GM10266 (cell line): ENCODE measurements at regions not wholly inside any gene's neighbourhood (a gene's known extent, or its start where the extent isn't known, plus 50 kb on each side); places are given as distances from the start of the nearest gene placed in this dataset.

Experiments used
- DNase-seq: peaks from one replicate; pipeline ENCODE4 v3.0.0; 2012; ENCODE audit errors: extremely low spot score
- CTCF ChIP-seq: IDR thresholded peaks from 2 replicates; pipeline ENCODE4 v1.5.1; 2012; ENCODE audit warnings: mild to moderate bottlenecking, low read depth; ENCODE audit not compliant: control insufficient read depth, insufficient read depth; ENCODE audit errors: missing control alignments

DNA sequence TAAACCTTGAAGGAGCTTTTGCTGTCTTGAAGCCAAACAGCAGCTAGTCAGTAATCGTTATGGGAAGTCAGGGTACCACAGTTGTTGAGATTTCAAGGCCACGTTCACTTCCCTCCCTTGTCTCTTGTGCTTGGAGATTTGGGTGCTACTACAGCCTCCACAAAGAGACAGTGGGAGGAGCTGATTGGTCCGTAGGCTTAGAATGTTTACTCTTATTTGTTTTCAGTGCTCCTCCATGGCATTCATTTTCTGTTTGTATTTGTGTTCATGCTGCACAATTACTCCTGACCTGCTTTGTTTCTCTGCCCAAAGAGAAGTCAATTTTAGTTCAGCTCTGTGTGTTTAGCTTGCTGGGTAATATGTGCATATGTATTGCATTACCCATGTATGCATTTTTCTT lies 147.7 kb downstream of the PRL start:
- DNase-seq, result no peak
- no peak for TF ChIP-seq CTCF

GRCh38 chr6:22149501-22150367 lies 147.1 kb downstream of the PRL start:
- DNase-seq, result no peak
- no peak for TF ChIP-seq CTCF

GRCh38 chr6:22150368-22151035 lies 146.3 kb downstream of the PRL start:
- no peak for DNase-seq
- TF ChIP-seq CTCF, result no peak

- DNase-seq, result no peak
- no peak for TF ChIP-seq CTCF
Observed at GRCh38 chr6:22151892-22152291, 144.9 kb downstream of the PRL start.

GRCh38 chr6:22152841-22153240 lies 144.0 kb downstream of the PRL start:
- no peak for TF ChIP-seq CTCF
- DNase-seq, result no peak

DNA sequence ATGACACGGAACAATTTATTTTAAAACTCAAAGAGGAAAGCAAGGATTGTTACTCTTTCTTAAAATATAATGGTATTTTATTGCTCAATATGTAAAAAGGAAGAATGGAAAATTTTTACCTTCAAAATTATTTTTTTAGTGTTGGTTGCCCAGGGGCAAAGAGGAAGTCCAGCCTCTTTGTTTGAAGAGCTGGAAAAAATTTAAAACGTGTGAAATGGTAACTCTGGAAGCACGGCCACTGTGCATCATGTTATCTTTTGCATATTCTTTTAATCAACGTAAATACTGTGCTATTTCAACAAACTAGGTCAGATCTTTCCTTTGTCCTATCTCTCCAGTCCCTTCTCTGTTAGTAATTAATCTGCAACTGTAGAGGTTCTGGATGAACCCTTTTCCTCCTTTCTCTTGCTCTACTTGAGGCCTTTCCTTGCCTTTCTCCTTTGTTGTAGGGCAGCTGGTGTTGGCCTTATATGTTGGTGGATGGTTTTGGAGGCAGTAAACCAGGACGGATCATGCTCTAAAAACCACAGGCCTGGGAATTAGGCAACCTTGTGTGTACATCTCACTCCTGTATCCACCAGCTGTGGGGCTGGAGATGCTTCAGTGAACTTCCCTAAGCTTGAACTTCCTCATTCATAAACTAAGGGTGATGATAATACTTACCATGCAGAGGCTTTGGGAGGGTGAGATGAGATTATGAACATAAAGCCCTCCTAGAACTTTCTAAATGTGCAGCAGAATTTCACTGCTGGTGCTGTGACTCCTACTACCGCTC lies 143.3 kb downstream of the PRL start:
- no peak for DNase-seq

More for the DNA sequence above, 143.3 kb downstream of the PRL start:
- TF ChIP-seq CTCF, result no peak
